NCI-H69 (cell line): ENCODE measurements at regions not wholly inside any gene's neighbourhood (a gene's known extent, or its start where the extent isn't known, plus 50 kb on each side); places are given as distances from the start of the nearest gene placed in this dataset.
"Not testable (repeated sequence)": the region's sequence is repeated elsewhere in the genome, so short reads cannot be mapped to it uniquely, and the experiment has no call there.

Source experiments
- DNase-seq: peaks from one replicate; lab custom pipeline; 2025; lab: John Stamatoyannopoulos, UW

DNA sequence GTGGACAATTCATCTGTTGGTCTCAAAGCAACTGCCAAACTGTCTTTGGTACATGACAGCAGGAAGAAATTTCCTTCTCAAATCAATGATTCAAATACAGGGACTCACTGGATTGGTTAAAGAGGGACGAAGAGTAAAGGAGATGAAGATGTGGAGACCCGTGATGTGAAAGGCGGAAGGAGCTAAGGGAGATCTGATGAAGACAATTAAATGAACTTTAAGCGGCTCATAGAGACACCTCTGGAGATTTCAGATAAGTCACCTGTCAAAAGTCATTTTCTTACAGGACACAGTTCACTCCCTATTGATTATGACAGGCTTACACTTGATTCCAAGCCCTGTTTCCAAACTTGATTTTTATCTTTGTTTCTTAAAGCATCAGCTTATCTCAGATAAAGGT lies 466.3 kb downstream of the DOK5 start:
- no peak for DNase-seq

DNA sequence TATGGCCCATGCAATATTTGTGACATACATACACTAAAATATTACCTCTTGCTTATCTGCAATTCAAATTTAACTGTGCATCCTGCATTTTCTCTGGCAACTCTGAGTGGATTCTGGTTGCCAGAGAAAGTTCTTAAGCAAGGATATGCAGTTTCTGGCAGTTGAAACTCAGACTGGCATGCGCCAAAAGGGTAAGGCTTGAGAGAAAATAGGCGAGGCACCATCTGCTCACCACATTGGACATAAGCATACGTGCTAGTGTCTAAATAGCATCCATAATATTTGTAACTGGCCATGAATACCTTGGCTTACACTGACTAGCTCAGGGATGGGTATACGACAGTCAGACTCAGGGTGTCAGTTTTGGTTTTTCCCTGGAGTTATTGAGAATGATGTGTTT lies 465.1 kb downstream of the DOK5 start:
- no peak for DNase-seq

DNA sequence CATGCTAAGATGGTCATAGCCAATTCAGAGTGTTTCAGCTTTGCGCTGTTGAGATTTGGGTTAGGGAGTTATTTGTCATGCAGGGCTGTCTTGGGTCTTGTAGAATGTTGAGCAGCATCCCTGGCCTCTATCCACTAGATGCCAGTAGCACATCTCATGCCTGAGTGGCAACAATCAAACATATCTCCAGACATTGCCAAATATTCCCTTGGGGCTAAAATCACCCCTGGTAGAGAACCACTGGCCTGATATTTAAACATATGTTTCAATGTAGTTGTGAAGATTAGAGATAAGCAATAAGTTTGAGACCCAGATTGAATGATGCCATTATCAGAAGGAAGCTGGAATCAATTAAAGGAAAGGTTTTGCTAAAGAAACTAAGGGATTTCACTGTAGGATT lies 463.3 kb downstream of the DOK5 start:
- DNase-seq, result peak; percentile 9

DNA sequence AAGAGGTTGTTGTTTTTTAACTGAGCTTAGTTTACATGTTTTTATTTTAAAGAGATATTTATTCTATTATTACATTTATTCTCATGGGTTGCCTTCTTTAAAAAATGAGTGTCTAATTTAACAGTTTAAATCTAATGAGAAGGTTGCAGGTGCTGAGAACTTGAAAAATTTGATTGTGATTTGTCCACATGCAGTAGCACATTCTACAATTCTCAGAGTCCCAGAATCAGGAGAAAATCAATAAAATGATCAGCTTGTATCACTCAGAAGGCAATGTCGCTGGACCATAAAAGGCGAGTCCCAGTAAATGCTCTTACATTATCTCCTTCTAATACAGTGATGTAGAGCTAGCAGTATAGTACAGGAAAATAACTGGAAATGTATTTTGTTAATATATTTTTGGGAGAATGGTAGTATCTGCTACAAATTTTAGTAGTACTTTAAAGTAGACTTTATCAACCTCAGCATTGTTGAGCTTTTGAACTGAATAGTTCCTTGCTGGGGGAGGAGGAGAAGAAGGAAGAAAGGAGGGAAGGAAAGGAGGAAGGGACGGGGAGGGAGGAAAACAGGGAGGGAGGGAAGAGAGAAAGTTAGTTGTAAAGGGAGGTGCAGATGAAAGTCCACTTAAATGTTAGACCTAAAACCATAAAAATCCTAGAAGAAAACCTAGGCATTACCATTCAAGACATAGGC lies 458.0 kb downstream of the DOK5 start:
- no peak for DNase-seq

DNA sequence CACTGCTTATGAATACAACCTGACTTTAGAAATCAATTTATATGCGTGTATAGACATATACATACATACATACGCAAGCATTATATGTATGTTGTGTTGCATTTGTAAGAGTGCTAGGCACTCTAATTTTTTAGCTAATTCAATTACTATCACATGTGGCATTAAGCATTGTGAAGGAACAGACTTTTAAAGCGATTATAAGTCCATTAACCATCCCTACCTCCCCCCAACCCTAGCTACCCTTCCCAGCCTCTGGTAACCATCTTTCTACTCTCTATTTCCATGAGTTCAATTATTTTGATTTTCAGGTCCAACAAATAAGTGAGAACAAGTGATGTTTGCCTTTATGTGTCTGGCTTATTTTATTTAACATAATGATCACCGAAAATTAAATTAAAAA lies 453.8 kb downstream of the DOK5 start:
- DNase-seq, result no peak

DNA sequence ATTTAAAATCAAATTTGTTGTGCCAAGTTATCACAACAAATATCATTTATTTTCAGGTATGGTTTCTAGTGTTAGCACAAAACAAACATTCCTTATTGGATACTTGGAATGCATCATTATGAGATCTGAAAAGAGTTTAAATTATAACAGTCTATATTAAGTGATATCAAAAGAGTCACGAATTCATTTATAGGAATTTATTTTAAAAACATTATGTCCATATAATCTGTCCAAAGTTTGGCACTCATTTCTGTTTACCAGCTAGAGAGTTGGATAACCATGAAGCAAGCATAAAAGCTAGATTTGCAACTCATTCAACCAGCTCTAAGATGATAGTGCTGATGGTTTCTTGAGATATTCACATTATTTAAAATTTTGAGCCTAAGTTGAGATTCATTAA lies 453.2 kb downstream of the DOK5 start:
- no peak for DNase-seq

DNA sequence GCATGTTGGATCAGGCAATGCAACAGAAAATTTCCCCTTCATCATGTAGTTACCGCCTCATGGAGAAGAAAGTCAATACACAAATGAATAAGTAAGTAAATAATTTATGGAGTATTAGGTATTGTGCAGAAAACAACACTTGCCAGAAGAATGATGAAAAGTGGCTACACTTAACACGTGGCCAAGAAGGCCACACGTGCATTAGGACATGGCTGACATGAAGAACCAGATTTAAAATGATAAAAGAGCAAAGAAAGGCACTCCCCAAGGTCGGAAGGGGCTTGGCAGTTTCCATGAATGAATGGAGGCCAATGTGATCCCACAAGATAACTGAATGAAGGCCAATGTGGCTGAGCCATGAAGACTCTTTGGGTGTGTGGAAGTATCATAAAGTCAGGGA lies 447.2 kb downstream of the DOK5 start:
- DNase-seq, result no peak

DNA sequence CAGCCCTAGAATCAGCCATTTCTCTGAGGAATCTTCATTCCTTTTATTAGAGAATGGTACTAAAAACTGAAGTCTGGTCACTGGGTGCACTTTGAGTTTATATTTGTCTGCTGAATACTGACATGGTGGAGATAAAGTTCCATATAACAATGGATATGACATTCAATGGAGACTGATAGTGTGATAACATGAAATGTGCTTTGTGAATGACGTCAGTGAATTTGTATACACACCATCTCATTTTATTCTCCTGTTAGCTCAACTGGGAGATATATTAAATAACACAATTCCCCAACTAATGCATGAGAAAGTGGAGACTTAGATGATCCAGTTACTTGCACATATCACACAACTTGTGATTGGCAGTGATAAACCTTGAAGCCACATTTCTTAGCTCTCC lies 446.7 kb downstream of the DOK5 start:
- DNase-seq, result no peak

DNA sequence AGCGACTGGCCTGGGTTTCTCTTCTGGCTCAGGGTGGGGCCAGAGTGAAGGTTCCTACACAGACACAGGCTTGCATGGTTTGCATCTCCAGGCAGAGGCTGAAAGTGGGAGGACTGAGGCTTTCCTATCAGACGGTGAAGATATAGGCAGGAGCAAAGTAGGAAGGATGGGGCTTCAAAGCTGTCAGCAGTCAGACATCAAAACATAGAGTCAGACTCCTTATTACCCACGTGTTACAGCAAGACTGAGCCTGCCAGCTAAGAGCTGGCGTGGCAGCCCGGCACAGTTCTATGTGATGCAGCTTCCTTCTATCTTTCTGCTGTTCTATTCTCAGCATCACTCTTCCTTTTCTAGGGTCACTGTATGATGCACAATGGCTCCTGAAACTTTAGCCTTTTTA lies 445.1 kb downstream of the DOK5 start:
- no peak for DNase-seq

DNA sequence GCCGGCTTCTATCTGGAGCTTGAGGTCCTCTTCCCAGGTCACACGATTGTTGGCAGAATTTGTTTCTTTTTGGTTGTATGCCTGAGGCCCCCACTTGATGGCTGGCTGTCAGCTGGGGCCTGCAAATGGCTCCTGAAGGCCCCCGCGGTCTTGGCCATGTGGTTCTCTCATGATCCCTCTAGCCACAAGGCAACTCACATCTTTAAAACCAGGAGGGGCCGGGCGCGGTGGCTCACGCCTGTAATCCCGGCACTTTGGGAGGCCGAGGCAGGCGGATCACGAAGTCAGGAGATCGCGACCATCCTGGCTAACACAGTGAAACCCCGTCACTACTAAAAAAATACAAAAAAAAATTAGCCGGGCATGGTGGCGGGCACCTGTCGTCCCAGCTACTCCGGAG lies 443.6 kb downstream of the DOK5 start:
- not testable (repeated sequence) for DNase-seq

DNA sequence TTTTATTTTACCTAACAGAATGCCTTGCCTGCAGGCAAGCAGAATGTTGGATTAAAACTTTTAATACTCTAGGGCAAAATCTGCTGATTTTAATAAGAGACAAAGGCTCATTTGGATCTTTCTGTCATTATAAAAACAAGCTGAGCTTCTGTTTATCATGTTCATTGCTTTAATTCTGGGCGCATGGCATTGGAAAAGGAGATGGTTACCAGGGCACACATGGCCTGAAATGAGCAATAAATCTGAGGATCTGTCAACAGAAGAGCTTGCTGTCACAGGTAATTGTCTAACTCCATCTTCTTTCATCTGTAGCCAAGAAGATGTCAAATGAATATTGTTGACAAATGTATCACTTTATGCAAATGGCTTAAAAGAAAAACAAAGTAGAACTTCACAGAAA lies 439.6 kb downstream of the DOK5 start:
- DNase-seq, result peak; percentile 30

DNA sequence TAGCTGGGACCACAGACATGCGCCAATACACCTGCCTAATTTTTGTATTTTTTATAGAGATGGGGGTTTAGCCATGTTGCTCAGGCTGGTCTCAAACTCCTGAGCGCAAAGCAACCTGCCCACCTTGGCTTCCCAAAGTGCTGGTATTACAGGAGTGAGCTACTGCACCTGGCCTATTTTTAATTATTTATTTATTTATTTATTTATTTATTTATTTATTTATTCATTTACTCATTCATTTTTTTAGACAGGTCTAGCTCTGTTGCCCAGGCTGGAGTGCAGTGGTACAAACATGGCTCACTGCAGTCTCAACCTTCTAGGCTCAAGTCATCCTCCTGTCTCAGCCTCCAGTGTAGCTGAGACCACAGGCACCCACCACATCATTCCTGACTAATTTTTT lies 434.3 kb downstream of the DOK5 start:
- no peak for DNase-seq

DNA sequence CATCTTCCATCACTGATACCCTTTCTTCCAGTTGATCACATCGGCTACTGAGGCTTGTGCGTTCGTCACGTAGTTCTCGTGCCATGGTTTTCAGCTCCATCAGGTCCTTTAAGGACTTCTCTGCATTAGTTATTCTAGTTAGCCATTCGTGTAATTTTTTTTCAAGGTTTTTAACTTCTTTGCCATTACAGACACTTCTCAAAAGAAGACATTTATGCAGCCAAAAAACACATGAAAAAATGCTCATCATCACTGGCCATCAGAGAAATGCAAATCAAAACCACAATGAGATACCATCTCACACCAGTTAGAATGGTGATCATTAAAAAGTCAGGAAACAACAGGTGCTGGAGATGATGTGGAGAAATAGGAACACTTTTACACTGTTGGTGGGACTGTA lies 430.7 kb downstream of the DOK5 start:
- DNase-seq, result not testable (repeated sequence)

DNA sequence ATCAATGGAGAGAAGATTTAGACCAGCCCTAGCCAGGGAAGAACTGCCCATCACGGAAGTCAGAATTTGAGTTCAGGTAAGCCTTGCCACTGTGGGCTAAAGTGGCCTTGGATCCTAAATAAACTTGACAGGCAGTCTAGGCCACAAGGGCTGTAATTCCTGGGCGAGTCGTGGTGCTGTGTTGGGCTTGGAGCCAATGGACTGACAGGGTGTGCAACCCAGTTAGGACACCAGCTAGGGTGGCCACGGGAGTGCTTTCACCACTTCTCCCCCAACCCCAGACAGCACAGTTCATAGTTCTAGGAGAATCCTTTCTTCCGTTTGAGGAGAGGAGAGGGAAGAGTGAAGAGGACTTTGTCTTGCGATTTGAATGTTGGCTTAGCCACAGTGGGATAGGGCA lies 422.4 kb downstream of the DOK5 start:
- no peak for DNase-seq

DNA sequence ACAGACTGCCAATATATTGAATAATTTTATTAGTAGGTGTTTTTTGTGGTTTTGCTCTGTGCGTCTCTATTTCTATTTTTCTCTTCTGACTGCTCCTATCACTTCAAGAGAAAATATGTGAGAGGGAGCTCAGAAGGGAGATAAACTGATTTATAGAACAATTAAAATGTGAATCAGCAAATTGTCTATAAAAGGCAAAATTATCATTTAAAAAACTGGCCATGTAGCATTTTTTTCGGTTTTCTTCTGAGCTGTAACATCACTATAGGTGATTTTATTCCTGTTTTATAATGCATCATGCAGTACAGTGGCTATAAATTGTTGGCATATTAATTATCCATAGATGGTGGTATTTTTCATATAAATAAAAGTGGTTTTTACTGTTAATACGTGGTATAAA lies 416.5 kb downstream of the DOK5 start:
- no peak for DNase-seq

DNA sequence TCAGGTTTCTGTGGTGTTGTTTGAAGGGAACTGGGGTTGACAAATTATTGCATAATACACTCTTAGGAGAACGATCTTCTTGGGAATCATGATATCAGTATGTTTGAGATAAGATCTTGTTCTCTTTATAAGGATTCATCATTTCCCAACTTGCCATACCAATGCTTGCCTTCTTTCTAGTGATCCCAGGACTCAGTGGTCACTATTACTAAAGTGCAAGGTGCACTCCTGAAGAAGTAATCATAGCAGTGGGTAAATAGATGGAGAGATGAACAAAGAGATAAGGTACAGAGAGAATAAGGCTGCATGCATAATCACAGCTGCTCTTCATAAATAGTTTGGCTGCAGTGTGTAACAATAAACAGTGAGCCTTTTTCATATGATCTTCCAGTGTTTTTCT lies 404.0 kb downstream of the DOK5 start:
- no peak for DNase-seq

DNA sequence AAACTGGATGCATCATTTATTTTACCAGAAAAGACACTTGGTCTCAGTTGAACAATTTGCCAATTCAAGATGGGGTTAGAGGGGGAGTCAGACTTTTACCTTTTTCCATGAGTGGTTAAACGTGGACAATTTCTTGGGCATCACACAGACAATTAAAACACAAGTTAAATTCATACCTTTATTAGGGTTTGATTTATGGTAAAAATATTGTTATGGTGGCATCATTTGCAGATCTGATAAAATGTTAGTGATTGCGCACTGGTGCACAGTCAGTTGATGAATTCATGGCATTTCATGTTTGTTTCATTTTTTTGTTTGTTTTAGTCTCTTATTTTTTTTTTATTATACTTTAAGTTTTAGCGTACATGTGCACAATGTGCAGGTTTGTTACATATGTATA lies 399.9 kb downstream of the DOK5 start:
- no peak for DNase-seq

DNA sequence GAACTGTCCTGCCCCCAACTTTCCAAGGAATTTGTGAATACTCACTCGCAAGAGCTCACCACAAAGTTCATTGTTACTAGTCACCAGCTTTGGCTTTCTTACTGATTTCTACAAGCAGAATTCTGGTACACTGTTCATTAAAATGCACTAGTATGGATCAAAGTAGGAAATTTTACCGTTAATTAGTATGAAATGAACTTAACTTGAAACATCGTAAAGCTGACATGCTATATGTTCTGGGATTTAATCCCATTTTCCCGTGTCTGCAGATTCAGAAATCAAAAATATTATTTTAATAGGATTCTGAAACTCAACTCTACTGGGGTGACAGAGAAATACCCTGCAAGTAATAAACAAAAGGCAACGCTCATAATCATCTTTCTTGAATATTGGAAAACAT lies 399.3 kb downstream of the DOK5 start:
- DNase-seq, result no peak

DNA sequence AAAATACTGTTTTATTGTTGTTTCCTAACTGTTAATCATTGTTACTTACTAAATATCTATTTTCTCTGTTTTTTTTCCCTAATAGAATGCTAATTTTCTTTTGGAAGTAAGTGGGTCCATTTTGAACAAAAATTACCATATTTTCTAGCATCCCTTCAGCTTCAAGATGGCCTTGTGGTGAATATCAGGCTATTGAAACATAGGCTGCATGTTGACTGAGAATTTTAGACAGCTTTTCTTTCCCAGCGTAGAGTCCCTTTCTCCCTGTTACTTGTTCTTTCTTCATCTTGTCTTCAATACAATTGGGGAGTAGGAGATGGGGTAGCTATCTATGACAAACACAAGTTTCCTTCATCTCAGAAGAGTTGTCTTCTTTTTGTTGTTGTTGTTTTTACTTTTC lies 397.0 kb downstream of the DOK5 start:
- DNase-seq, result no peak

DNA sequence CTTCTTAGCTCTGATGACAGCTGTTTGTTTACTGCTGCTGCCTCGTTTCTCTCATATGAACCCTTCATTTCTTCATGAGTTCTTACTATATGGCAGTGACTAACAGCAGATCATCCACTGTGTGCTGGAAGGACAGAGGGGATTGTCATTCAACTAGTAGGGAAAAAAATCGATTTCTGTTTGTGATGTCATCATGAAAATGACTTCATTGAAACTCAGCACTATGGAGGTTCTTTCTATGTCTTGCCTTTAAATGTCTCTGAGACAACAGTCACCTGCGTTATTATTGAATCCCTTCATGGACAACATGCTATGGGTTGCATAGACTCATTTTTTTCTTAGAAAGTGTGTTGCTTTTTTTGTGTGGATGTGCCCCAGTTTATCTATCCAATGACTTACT lies 394.4 kb downstream of the DOK5 start:
- DNase-seq, result no peak

DNA sequence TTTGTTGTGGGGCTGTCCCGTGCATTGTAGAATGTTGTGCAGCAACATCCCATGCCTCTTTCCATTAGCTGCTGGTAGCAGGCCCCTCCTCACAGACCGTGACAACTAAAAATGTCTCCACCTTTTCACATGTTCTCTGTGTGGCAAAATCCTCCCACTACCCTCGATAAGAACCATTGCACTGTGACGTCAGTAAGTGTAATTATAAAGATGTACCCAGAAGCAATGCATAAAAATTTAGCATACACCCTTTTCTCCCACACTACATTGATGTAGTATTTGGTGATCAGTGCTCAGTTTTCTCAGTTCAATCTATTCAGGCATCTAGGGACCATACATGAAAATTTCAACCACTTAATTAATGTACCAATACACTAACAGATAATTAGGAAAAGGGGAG lies 389.9 kb downstream of the DOK5 start:
- no peak for DNase-seq

DNA sequence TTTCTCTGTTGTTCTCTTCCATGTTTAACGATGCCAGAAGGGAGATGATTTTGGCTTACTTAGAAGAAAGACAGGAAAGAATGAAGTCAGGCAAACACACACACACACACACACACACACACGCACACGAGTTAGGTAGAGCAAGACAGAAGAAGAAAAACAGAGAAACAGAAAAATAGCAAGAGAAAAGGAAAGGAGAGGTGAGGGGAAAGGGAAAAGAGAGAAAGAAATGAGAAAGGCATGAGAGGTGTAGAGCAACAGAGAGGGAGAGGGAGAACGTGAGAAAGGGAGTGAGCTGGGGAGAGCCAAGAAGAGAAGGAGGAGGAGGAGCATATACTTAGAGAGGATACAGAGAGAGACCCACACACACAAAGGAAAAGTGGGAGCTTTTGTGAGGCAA lies 385.3 kb downstream of the DOK5 start:
- DNase-seq, result no peak

DNA sequence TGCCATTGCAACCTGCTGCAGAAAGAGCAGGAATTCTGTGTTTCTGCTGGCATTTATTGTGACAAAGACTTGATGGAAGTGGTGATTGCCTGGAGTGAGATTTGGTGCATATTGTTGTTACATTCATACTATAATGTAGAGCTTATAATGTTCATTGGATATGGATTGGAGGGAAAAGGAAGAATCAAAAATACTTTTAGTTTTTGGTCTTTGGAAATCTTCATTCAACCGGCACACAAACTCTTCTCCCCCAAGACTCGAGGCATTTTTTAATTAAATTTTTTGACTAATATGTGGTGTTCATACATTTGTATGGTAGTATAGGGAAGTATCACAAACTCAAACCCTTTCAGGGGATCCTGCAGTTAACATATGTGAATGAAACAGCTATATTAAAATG lies 380.8 kb downstream of the DOK5 start:
- no peak for DNase-seq

DNA sequence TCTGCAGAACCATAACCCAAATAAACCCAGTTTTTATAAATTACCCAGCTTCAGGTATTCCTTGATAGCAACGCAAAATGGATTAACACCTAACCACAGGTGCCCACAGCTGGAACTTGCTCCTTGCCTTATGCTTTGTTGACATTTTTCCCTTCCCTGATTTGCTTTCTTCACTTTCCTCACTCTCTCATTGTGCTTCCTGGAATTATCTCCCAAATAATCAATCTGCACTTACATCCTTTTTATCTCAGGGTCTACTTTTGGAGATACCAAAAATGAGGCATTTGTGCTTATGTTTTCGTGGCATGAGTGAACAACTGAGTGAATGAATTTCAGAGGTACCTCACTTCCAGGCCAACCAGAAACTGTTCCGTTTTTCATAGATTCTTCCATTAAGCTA lies 374.3 kb downstream of the DOK5 start:
- no peak for DNase-seq
